ENCODE measurements at regions not wholly inside any gene's neighbourhood (a gene's known extent, or its start where the extent isn't known, plus 50 kb on each side); places are given as distances from the start of the nearest gene placed in this dataset.

- TF ChIP-seq EZH2 (IDR thresholded peaks at IDR 0.05; ENCODE audit: low read depth): no peak
- no peak for TF ChIP-seq CTCF (conservative IDR thresholded peaks at IDR 0.05)
These were observed 62.8 kb upstream of the NAV3 start for GRCh38 chr12:77767756-77768343.
